ENCODE measurements at regions not wholly inside any gene's neighbourhood (a gene's known extent, or its start where the extent isn't known, plus 50 kb on each side); places are given as distances from the start of the nearest gene placed in this dataset.
"Not testable (repeated sequence)": the region's sequence is repeated elsewhere in the genome, so short reads cannot be mapped to it uniquely, and the experiment has no call there.

- intact Hi-C loops (cut with micrococcal nuclease): no loop called here
- Histone ChIP-seq H3K9me3 (ENCODE audit: low read length) (no peaks in the 10 kb centered on the region; the same call in 1 of the 2 replicates), H3K79me2 (ENCODE audit: low read length) (no peaks in the 10 kb centered on the region), H3K9ac (ENCODE audit: low read length) (no peak overlapping the region), H3K27me3 (ENCODE audit: low read length) (no peaks in the 10 kb centered on the region), H4K20me1 (ENCODE audit: low read length) (no peaks in the 10 kb centered on the region), H3K27ac (ENCODE audit: low read length) (no peak overlapping the region), H3K4me1 (ENCODE audit: insufficient read depth, low read length) (no peaks in the 10 kb centered on the region), H3F3A (ENCODE audit: low read length, unreplicated experiment) (no peaks in the 10 kb centered on the region), H2AFZ (ENCODE audit: low read length) (no peak overlapping the region), H3K9me2 (replicated peaks; ENCODE audit: low read length) (no peaks in the 10 kb centered on the region), H3K4me2 (ENCODE audit: low read length) (no peak overlapping the region), H3K36me3 (ENCODE audit: low read depth, low read length) (no peaks in the 10 kb centered on the region), H3K4me3 (ENCODE audit: low read length) (no peak overlapping the region)
- no peak for TF ChIP-seq CTCF (conservative IDR thresholded peaks at IDR 0.05; ENCODE audit: low read depth, low read length)
- TF ChIP-seq EZH2phosphoT487 (IDR thresholded peaks at IDR 0.05; ENCODE audit: borderline replicate concordance, low read length): no peak
- no peak for TF ChIP-seq EZH2 (IDR thresholded peaks at IDR 0.05; ENCODE audit: low read length, unreplicated experiment)
- BruUV-seq (replicated peaks): no TSS peak
- ChIA-PET CTCF (no interaction called here), POLR2A (ENCODE audit: unreplicated experiment) (no interaction called here)
- DNase-seq (no peak), ATAC-seq (no peak)
Observed at GRCh38 chr7:4500812-4501211, 181.3 kb upstream of the FOXK1 start.

- H3K4me1 ChIP-seq (ENCODE audit: insufficient read depth, low read length); H3F3A ChIP-seq (ENCODE audit: low read length, unreplicated experiment); intact Hi-C loops (cut with micrococcal nuclease); H3K79me2 ChIP-seq (ENCODE audit: low read length); ATAC-seq; H3K9ac ChIP-seq (ENCODE audit: low read length); POLR2A ChIA-PET (ENCODE audit: unreplicated experiment); H4K20me1 ChIP-seq (ENCODE audit: low read length); BruUV-seq (replicated peaks); H3K4me2 ChIP-seq (ENCODE audit: low read length); H3K9me3 ChIP-seq (ENCODE audit: low read length); H3K36me3 ChIP-seq (ENCODE audit: low read depth, low read length); H3K27ac ChIP-seq (ENCODE audit: low read length); H3K27me3 ChIP-seq (ENCODE audit: low read length); CTCF ChIA-PET; H2AFZ ChIP-seq (ENCODE audit: low read length); H3K4me3 ChIP-seq (ENCODE audit: low read length); H3K9me2 ChIP-seq (replicated peaks; ENCODE audit: low read length); DNase-seq: not testable (repeated sequence)
Observed at GRCh38 chr7:4507886-4508285, 174.2 kb upstream of the FOXK1 start.

GRCh38 chr7:4513450-4513849, 168.6 kb upstream of the FOXK1 start:
- peaks cover 41% of the 10 kb centered on the region for H3K27me3 ChIP-seq (ENCODE audit: low read length)
- no peak for DNase-seq
- POLR2A ChIA-PET (ENCODE audit: unreplicated experiment): no interaction called here

More at GRCh38 chr7:4513450-4513849, 168.6 kb upstream of the FOXK1 start:
- Histone ChIP-seq H3K36me3 (ENCODE audit: low read depth, low read length) (no peaks in the 10 kb centered on the region), H4K20me1 (ENCODE audit: low read length) (no peaks in the 10 kb centered on the region), H3K27ac (ENCODE audit: low read length) (no peak overlapping the region), H3F3A (ENCODE audit: low read length, unreplicated experiment) (no peaks in the 10 kb centered on the region), H3K9me3 (ENCODE audit: low read length) (no peaks in the 10 kb centered on the region), H3K4me3 (ENCODE audit: low read length) (no peak overlapping the region), H2AFZ (ENCODE audit: low read length) (no peak overlapping the region), H3K9ac (ENCODE audit: low read length) (no peak overlapping the region), H3K4me2 (ENCODE audit: low read length) (no peak overlapping the region), H3K9me2 (replicated peaks; ENCODE audit: low read length) (no peaks in the 10 kb centered on the region), H3K4me1 (ENCODE audit: insufficient read depth, low read length) (no peaks in the 10 kb centered on the region), H3K79me2 (ENCODE audit: low read length) (no peaks in the 10 kb centered on the region)
- no TSS peak for BruUV-seq (replicated peaks)
- intact Hi-C loops (cut with micrococcal nuclease): no loop called here
- no peak for TF ChIP-seq EZH2phosphoT487 (IDR thresholded peaks at IDR 0.05; ENCODE audit: borderline replicate concordance, low read length)
- no peak for TF ChIP-seq CTCF (conservative IDR thresholded peaks at IDR 0.05; ENCODE audit: low read depth, low read length)
- TF ChIP-seq EZH2 (IDR thresholded peaks at IDR 0.05; ENCODE audit: low read length, unreplicated experiment): no peak
- CTCF ChIA-PET: no interaction called here
- no peak for ATAC-seq
